DND-41 (cell line): ENCODE measurements at regions not wholly inside any gene's neighbourhood (a gene's known extent, or its start where the extent isn't known, plus 50 kb on each side); places are given as distances from the start of the nearest gene placed in this dataset.

Source experiments
- EZH2 ChIP-seq: IDR thresholded peaks from 3 replicates; pipeline ENCODE4 v1.6.1; 2012; ENCODE audit warnings: borderline replicate concordance, low read depth, mild to moderate bottlenecking, moderate library complexity, low read length, inconsistent platforms; ENCODE audit not compliant: severe bottlenecking
- TF ChIP-seq, protein P1 (sequence below): IDR thresholded peaks from 2 replicates; pipeline ENCODE4 v1.5.1; 2012; ENCODE audit warnings: borderline replicate concordance, low read length, moderate library complexity, mild to moderate bottlenecking; ENCODE audit not compliant: poor library complexity, severe bottlenecking; ENCODE audit errors: extremely low read depth

DNA sequence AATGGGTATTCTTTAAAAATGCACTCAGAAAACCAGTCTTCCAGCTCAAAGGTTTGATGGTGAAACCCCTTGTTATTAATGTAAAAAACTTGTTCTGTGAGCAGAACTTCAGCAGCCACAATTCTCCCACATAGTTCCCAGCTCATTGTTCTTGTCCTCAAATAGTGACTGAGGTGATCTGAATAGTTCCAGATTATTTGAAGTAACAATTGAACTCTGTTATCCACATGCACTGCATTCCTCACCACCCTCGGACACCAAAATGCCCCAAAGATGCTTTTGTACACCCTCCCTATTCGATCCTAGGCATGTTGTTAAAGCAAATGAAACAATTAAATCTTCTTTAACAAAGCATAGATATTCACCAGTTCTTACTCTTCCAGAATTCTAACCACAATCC is 2186.8 kb upstream of the CELF4 start:
- TF ChIP-seq, protein P1, sequence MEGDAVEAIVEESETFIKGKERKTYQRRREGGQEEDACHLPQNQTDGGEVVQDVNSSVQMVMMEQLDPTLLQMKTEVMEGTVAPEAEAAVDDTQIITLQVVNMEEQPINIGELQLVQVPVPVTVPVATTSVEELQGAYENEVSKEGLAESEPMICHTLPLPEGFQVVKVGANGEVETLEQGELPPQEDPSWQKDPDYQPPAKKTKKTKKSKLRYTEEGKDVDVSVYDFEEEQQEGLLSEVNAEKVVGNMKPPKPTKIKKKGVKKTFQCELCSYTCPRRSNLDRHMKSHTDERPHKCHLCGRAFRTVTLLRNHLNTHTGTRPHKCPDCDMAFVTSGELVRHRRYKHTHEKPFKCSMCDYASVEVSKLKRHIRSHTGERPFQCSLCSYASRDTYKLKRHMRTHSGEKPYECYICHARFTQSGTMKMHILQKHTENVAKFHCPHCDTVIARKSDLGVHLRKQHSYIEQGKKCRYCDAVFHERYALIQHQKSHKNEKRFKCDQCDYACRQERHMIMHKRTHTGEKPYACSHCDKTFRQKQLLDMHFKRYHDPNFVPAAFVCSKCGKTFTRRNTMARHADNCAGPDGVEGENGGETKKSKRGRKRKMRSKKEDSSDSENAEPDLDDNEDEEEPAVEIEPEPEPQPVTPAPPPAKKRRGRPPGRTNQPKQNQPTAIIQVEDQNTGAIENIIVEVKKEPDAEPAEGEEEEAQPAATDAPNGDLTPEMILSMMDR = no peak
- TF ChIP-seq EZH2 = no peak
